H9 (cell line): ENCODE measurements at regions not wholly inside any gene's neighbourhood (a gene's known extent, or its start where the extent isn't known, plus 50 kb on each side); places are given as distances from the start of the nearest gene placed in this dataset.
A peak's percentile ranks its signal among the peaks of the same experiment; 100 is the strongest.

ENCODE experiments used
- DNase-seq: peaks from one replicate; pipeline ENCODE4 v3.0.0-alpha.2; 2017
- H2AFZ ChIP-seq: one replicate; pipeline ENCODE4 v1.6.1; 2013; ENCODE audit warnings: mild to moderate bottlenecking, low read length, control low read depth, moderate library complexity
- H2AK5ac ChIP-seq: 2 replicates; pipeline ENCODE4 v1.6.1; 2013; ENCODE audit warnings: low read length, control low read depth, mixed read lengths; ENCODE audit not compliant: insufficient read length
- H2BK120ac ChIP-seq: one replicate; pipeline ENCODE4 v1.6.1; 2013; ENCODE audit warnings: low read depth, mild to moderate bottlenecking, low read length, control low read depth, inconsistent platforms; ENCODE audit not compliant: poor library complexity, severe bottlenecking
- H2BK12ac ChIP-seq: 2 replicates; pipeline ENCODE4 v1.6.1; 2013; ENCODE audit warnings: low read length, control low read depth, mixed read lengths, low read depth; ENCODE audit not compliant: insufficient read length
- H2BK15ac ChIP-seq: 2 replicates; pipeline ENCODE4 v1.6.1; 2013; ENCODE audit warnings: low read depth, low read length, control low read depth
- H2BK20ac ChIP-seq: one replicate; pipeline ENCODE4 v1.6.1; 2013; ENCODE audit warnings: low read depth, mild to moderate bottlenecking, low read length, control low read depth, inconsistent platforms; ENCODE audit not compliant: poor library complexity, severe bottlenecking
- H2BK5ac ChIP-seq: 2 replicates; pipeline ENCODE4 v1.6.1; 2013; ENCODE audit warnings: low read length, control low read depth, mixed read lengths; ENCODE audit not compliant: insufficient read length
- H3K14ac ChIP-seq: 2 replicates; pipeline ENCODE4 v1.6.1; 2013; ENCODE audit warnings: low read length, control low read depth; ENCODE audit not compliant: insufficient read depth
- H3K18ac ChIP-seq: 2 replicates; pipeline ENCODE4 v1.6.1; 2013; ENCODE audit warnings: low read depth, mild to moderate bottlenecking, mixed read lengths, low read length, control low read depth; ENCODE audit not compliant: insufficient read length
- H3K23ac ChIP-seq: 2 replicates; pipeline ENCODE4 v1.6.1; 2013; ENCODE audit warnings: low read length, control low read depth, mixed read lengths, low read depth; ENCODE audit not compliant: insufficient read length
- H3K23me2 ChIP-seq: 2 replicates; pipeline ENCODE4 v1.6.1; 2013; ENCODE audit warnings: low read depth, mild to moderate bottlenecking, mixed read lengths, low read length, control low read depth; ENCODE audit not compliant: insufficient read length, poor library complexity, severe bottlenecking
- H3K27ac ChIP-seq: 2 replicates; pipeline ENCODE4 v1.5.1; 2013; ENCODE audit warnings: low read length, control low read depth, mixed read lengths, low read depth; ENCODE audit not compliant: insufficient read length
- H3K27me3 ChIP-seq: 2 replicates; pipeline ENCODE4 v1.6.1; 2013; ENCODE audit warnings: low read length, control low read depth, inconsistent platforms; ENCODE audit not compliant: insufficient read depth
- H3K4ac ChIP-seq: 2 replicates; pipeline ENCODE4 v1.6.1; 2013; ENCODE audit warnings: low read depth, mild to moderate bottlenecking, control low read depth, inconsistent platforms, low read length, moderate library complexity
- H3K4me1 ChIP-seq: 2 replicates; pipeline ENCODE4 v1.6.1; 2013; ENCODE audit warnings: low read length, control low read depth, inconsistent platforms; ENCODE audit not compliant: insufficient read depth
- H3K4me2 ChIP-seq: 2 replicates; pipeline ENCODE4 v1.6.1; 2013; ENCODE audit warnings: low read length, control low read depth, mixed read lengths; ENCODE audit not compliant: insufficient read length, insufficient read depth
- H3K56ac ChIP-seq: 2 replicates; pipeline ENCODE4 v1.6.1; 2013; ENCODE audit warnings: low read depth, mild to moderate bottlenecking, mixed read lengths, low read length, control low read depth; ENCODE audit not compliant: insufficient read length
- H3K79me1 ChIP-seq: 2 replicates; pipeline ENCODE4 v1.6.1; 2013; ENCODE audit warnings: low read depth, mild to moderate bottlenecking, moderate library complexity, low read length, control low read depth, inconsistent platforms; ENCODE audit not compliant: insufficient read depth, poor library complexity, severe bottlenecking
- H3K79me2 ChIP-seq: 2 replicates; pipeline ENCODE4 v1.6.1; 2013; ENCODE audit warnings: low read length, control low read depth, inconsistent platforms; ENCODE audit not compliant: insufficient read depth
- H3K9ac ChIP-seq: 2 replicates; pipeline ENCODE4 v1.6.1; 2013; ENCODE audit warnings: low read length, control low read depth, mixed read lengths; ENCODE audit not compliant: insufficient read length; ENCODE audit errors: extremely low read depth
- H3K9me3 ChIP-seq: one replicate; pipeline ENCODE4 v1.6.1; 2013; ENCODE audit warnings: low read depth, low read length, inconsistent platforms; ENCODE audit not compliant: control insufficient read depth
- H3T11ph ChIP-seq: one replicate; pipeline ENCODE4 v1.6.1; 2013; ENCODE audit warnings: mild to moderate bottlenecking, low read length, control low read depth, inconsistent platforms
- H4K20me1 ChIP-seq: one replicate; pipeline ENCODE4 v1.6.1; 2013; ENCODE audit not compliant: control insufficient read depth, insufficient read length, insufficient read depth
- H4K5ac ChIP-seq: 2 replicates; pipeline ENCODE4 v1.6.1; 2013; ENCODE audit warnings: low read depth, mild to moderate bottlenecking, mixed read lengths, low read length, control low read depth; ENCODE audit not compliant: insufficient read length
- H4K8ac ChIP-seq: replicated peaks from 2 replicates; pipeline ENCODE4 v1.6.1; 2013; ENCODE audit warnings: low read length, control low read depth, mixed read lengths, low read depth; ENCODE audit not compliant: insufficient read length
- H4K91ac ChIP-seq: 2 replicates; pipeline ENCODE4 v1.6.1; 2013; ENCODE audit warnings: low read depth, mild to moderate bottlenecking, moderate library complexity, mixed read lengths, low read length, control low read depth; ENCODE audit not compliant: insufficient read length
- H3K27ac Mint-ChIP-seq, 3 experiments: 2 replicates in 2 of 3; 3 replicates in 1 of 3; pipeline ENCODE4 v1.8.0; 2020 to 2021; ENCODE audit warnings: mixed read lengths in 3 of 3, mild to moderate bottlenecking in 1 of 3, moderate library complexity in 1 of 3
- H3K27me3 Mint-ChIP-seq: 2 replicates; pipeline ENCODE4 v1.8.0; 2021; ENCODE audit warnings: low read depth, mild to moderate bottlenecking, moderate library complexity, mixed read lengths
- H3K36me3 Mint-ChIP-seq, 3 experiments: 2 replicates in 2 of 3; 3 replicates in 1 of 3; pipeline ENCODE4 v1.8.0; 2020 to 2021; ENCODE audit warnings: low read depth in 3 of 3, mixed read lengths in 3 of 3; ENCODE audit not compliant: insufficient read depth in 1 of 3
- H3K4me1 Mint-ChIP-seq, 2 experiments: 2 replicates each; pipeline ENCODE4 v1.8.0; 2020; ENCODE audit warnings: mixed read lengths in 2 of 2
- H3K4me3 Mint-ChIP-seq, 2 experiments: 2 replicates in 1 of 2; 3 replicates in 1 of 2; pipeline ENCODE4 v1.8.0; 2020 to 2021; ENCODE audit warnings: mild to moderate bottlenecking in 2 of 2, mixed read lengths in 2 of 2, moderate library complexity in 1 of 2
- H3K9me3 Mint-ChIP-seq, 2 experiments: 2 replicates in 1 of 2; 3 replicates in 1 of 2; pipeline ENCODE4 v1.8.0; 2020; ENCODE audit warnings: mild to moderate bottlenecking in 2 of 2, mixed read lengths in 2 of 2, moderate library complexity in 1 of 2
- CTCF ChIP-seq: fragments of 200-600 bp; sonication (generic); conservative IDR thresholded peaks from 3 replicates; pipeline ENCODE4 v1.8.0; 2021; ENCODE audit warnings: antibody characterized with exemption, mild to moderate bottlenecking
- WGBS: extraction: QIAGEN DNeasy Blood & Tissue Kit; methylation state at CpG from one replicate; pipeline ENCODE4 v1.1.7; 2013; ENCODE audit warnings: missing lambda C conversion rate, low lambda C conversion rate, mixed read lengths; ENCODE audit not compliant: insufficient read length; ENCODE audit errors: extremely low coverage; 5-methylcytosine and 5-hydroxymethylcytosine counted together

- Histone ChIP-seq H3K9ac (no peak overlapping the region), H4K8ac (no peak overlapping the region), H4K91ac (no peak overlapping the region), H3K79me1 (no peaks in the 10 kb centered on the region), H2BK120ac (no peak overlapping the region), H3K79me2 (no peaks in the 10 kb centered on the region), H3K23me2 (no peaks in the 10 kb centered on the region), H4K20me1 (no peaks in the 10 kb centered on the region), H2BK5ac (no peak overlapping the region), H3K18ac (no peak overlapping the region), H2BK20ac (no peak overlapping the region), H4K5ac (no peak overlapping the region), H3K23ac (no peak overlapping the region), H2AFZ (no peak overlapping the region), H3K27ac (no peak overlapping the region), H3K14ac (peak overlapping the region; percentile 32; the same call in 1 of the 2 replicates), H3T11ph (no peak overlapping the region), H3K4ac (no peak overlapping the region), H3K27me3 (no peaks in the 10 kb centered on the region), H2AK5ac (no peak overlapping the region), H3K56ac (no peak overlapping the region), H3K9me3 (peaks cover 14% of the 10 kb centered on the region), H3K4me1 (no peaks in the 10 kb centered on the region), H2BK12ac (no peak overlapping the region), H2BK15ac (no peak overlapping the region), H3K4me2 (no peak overlapping the region)
- Mint-ChIP-seq H3K27me3 (peaks cover 2% of the 10 kb centered on the region; the same call in 1 of the 2 replicates), H3K4me3 (no peak overlapping the region; a peak in 1 of 5 replicates), H3K36me3 (peaks cover 11 to 32% (median 17%) of the 10 kb centered on the region in 3 experiments), H3K27ac (peak overlapping the region; percentile 47 to 73 (median 65); a peak in 4 of 7 replicates), H3K9me3 (peaks cover 22 to 27% of the 10 kb centered on the region in 2 experiments), H3K4me1 (peaks cover 27 to 38% of the 10 kb centered on the region in 2 experiments)
- WGBS, result no CpG with 5 or more reads among the region's 9 CpGs
- no peak for TF ChIP-seq CTCF
- DNase-seq, result peak; percentile 50
Measured at GRCh38 chr20:47991875-47992488, 206.7 kb upstream of the SULF2 start.
